IMR-90 (cell line): ENCODE measurements at regions not wholly inside any gene's neighbourhood (a gene's known extent, or its start where the extent isn't known, plus 50 kb on each side); places are given as distances from the start of the nearest gene placed in this dataset.

Source experiments
- ATAC-seq: fragments of 200-7000 bp; cut with Tn5 transposase; 2 replicates; pipeline ENCODE4 v1.9.1; 2020; ENCODE audit warnings: low read depth, mild to moderate bottlenecking, moderate library complexity
- BruUV-seq: library from RNA; stranded (reverse); fragments of 400-500 nt; replicated peaks from 2 replicates; lab custom pipeline; 2021; lab: Mats Ljungman, UMichigan
- CTCF ChIA-PET: fragments of 300-600 bp; formaldehyde crosslinking; extraction: SDS; loops from one replicate; lab custom pipeline; 2021; ENCODE audit warnings: antibody characterized with exemption; lab: Yijun Ruan, JAX
- POLR2A ChIA-PET: fragments of 300-600 bp; sonication (Branson Sonifier 250); formaldehyde crosslinking; loops from one replicate; lab custom pipeline; 2022; ENCODE audit warnings: antibody characterized with exemption; ENCODE audit not compliant: unreplicated experiment; lab: Charles Lee
- DNase-seq: peaks from one replicate; pipeline ENCODE4 v3.0.0; 2013
- H2AFZ ChIP-seq: replicated peaks from 2 replicates; pipeline ENCODE3; 2013; ENCODE audit warnings: low read length, mild to moderate bottlenecking; ENCODE audit not compliant: poor library complexity
- H2AK5ac ChIP-seq: 2 replicates; pipeline ENCODE4 v1.6.1; 2013; ENCODE audit warnings: low read depth, low read length, inconsistent platforms
- H2AK9ac ChIP-seq: replicated peaks from 2 replicates; pipeline ENCODE3; 2013; ENCODE audit warnings: mild to moderate bottlenecking, low read depth, low read length, moderate library complexity; ENCODE audit not compliant: poor library complexity
- H2BK120ac ChIP-seq: 2 replicates; pipeline ENCODE4 v1.6.1; 2013; ENCODE audit warnings: low read depth, low read length, inconsistent platforms
- H2BK15ac ChIP-seq: 3 replicates; pipeline ENCODE4 v1.6.1; 2013; ENCODE audit warnings: low read depth, low read length, inconsistent platforms
- H2BK20ac ChIP-seq: 2 replicates; pipeline ENCODE4 v1.6.1; 2013; ENCODE audit warnings: low read depth, mild to moderate bottlenecking, inconsistent platforms, low read length, moderate library complexity
- H2BK5ac ChIP-seq: 2 replicates; pipeline ENCODE4 v1.6.1; 2013; ENCODE audit warnings: mild to moderate bottlenecking, low read depth, low read length, inconsistent platforms; ENCODE audit not compliant: poor library complexity, severe bottlenecking
- H3K14ac ChIP-seq: replicated peaks from 2 replicates; pipeline ENCODE4 v1.6.1; 2013; ENCODE audit warnings: low read depth, low read length, inconsistent platforms
- H3K18ac ChIP-seq: 2 replicates; pipeline ENCODE4 v1.6.1; 2013; ENCODE audit warnings: low read depth, low read length, control low read depth
- H3K23ac ChIP-seq: 2 replicates; pipeline ENCODE4 v1.6.1; 2013; ENCODE audit warnings: low read depth, low read length, inconsistent platforms
- H3K27ac ChIP-seq: 2 replicates; pipeline ENCODE4 v1.5.1; 2013; ENCODE audit warnings: mild to moderate bottlenecking, control low read depth, low read length; ENCODE audit not compliant: insufficient read depth
- H3K27me3 ChIP-seq: 2 replicates; pipeline ENCODE4 v1.6.1; 2013; ENCODE audit warnings: low read length; ENCODE audit not compliant: control insufficient read depth, insufficient read depth
- H3K36me3 ChIP-seq: 2 replicates; pipeline ENCODE4 v1.6.1; 2013; ENCODE audit warnings: low read length, mixed read lengths; ENCODE audit not compliant: control insufficient read depth, insufficient read depth
- H3K4ac ChIP-seq: 2 replicates; pipeline ENCODE4 v1.6.1; 2013; ENCODE audit warnings: low read depth, low read length, inconsistent platforms
- H3K4me1 ChIP-seq: 2 replicates; pipeline ENCODE4 v1.6.1; 2013; ENCODE audit warnings: low read length, mixed read lengths; ENCODE audit not compliant: control insufficient read depth, insufficient read depth
- H3K4me2 ChIP-seq: 2 replicates; pipeline ENCODE4 v1.6.1; 2013; ENCODE audit warnings: low read depth, mild to moderate bottlenecking, control low read depth, low read length, moderate library complexity
- H3K4me3 ChIP-seq: 2 replicates; pipeline ENCODE4 v1.5.1; 2013; ENCODE audit warnings: low read depth, mild to moderate bottlenecking, control low read depth, low read length, moderate library complexity; ENCODE audit not compliant: insufficient read depth
- H3K56ac ChIP-seq: 2 replicates; pipeline ENCODE4 v1.6.1; 2013; ENCODE audit warnings: low read length, inconsistent platforms; ENCODE audit not compliant: insufficient read depth; ENCODE audit errors: extremely low read depth
- H3K79me1 ChIP-seq, 2 experiments: 2 replicates each; pipeline ENCODE4 v1.6.1; 2013; ENCODE audit warnings: low read length in 2 of 2, inconsistent platforms in 1 of 2, low read depth in 1 of 2
- H3K9ac ChIP-seq: 2 replicates; pipeline ENCODE4 v1.6.1; 2013; ENCODE audit warnings: low read depth, low read length, control low read depth
- H3K9me1 ChIP-seq: 2 replicates; pipeline ENCODE4 v1.6.1; 2013; ENCODE audit warnings: low read length, inconsistent platforms; ENCODE audit not compliant: insufficient read depth
- H3K9me3 ChIP-seq: 2 replicates; pipeline ENCODE4 v1.6.1; 2013; ENCODE audit warnings: low read length; ENCODE audit not compliant: control insufficient read depth, insufficient read depth
- H4K20me1 ChIP-seq: 2 replicates; pipeline ENCODE4 v1.6.1; 2013; ENCODE audit warnings: low read length, inconsistent platforms; ENCODE audit not compliant: insufficient read depth
- H4K5ac ChIP-seq: 2 replicates; pipeline ENCODE4 v1.6.1; 2013; ENCODE audit warnings: mild to moderate bottlenecking, low read depth, low read length, control low read depth
- H4K8ac ChIP-seq, 2 experiments: 2 replicates each; pipeline ENCODE4 v1.6.1; 2013; ENCODE audit warnings: low read depth in 2 of 2, low read length in 2 of 2, control low read depth in 1 of 2, inconsistent platforms in 1 of 2
- H4K91ac ChIP-seq: 2 replicates; pipeline ENCODE4 v1.6.1; 2013; ENCODE audit warnings: low read depth, low read length, inconsistent platforms; ENCODE audit not compliant: insufficient read depth
- BHLHE40 ChIP-seq: fragments of 150-350 bp; IDR thresholded peaks from 2 replicates; pipeline ENCODE4 v1.6.1; 2016; ENCODE audit warnings: mild to moderate bottlenecking, low read depth, low read length
- POLR2A ChIP-seq: IDR thresholded peaks from 2 replicates; pipeline ENCODE4 v1.6.1; 2012; ENCODE audit warnings: mild to moderate bottlenecking, low read depth, low read length
- RCOR1 ChIP-seq: IDR thresholded peaks from 2 replicates; pipeline ENCODE4 v1.6.1; 2012; ENCODE audit warnings: mild to moderate bottlenecking, low read length, improper control_type of control experiment; ENCODE audit not compliant: insufficient replicate concordance
- WGBS, 2 experiments: methylation state at CpG; one replicate each; pipeline versions ENCODE4 v1.1.5 to v1.1.7; 2013; ENCODE audit warnings: missing lambda C conversion rate in 2 of 2; ENCODE audit not compliant: insufficient read length in 1 of 2; ENCODE audit errors: extremely low coverage in 2 of 2; 5-methylcytosine and 5-hydroxymethylcytosine counted together
- dilution Hi-C: fragments of 300-500 bp; cut with HindIII; formaldehyde crosslinking; loops from one replicate; pipeline ENCODE4 v1.14.3; 2018; ENCODE audit warnings: low sequenced_read_pairs; ENCODE audit not compliant: unreplicated experiment
- in situ Hi-C: fragments of 300-500 bp; cut with MboI; formaldehyde crosslinking; loops from 3 replicates; pipeline ENCODE4 v1.14.3; 2019; ENCODE audit warnings: low sequenced_read_pairs, inconsistent platforms, mixed read lengths
- intact Hi-C: fragments of 100-400 bp; cut with micrococcal nuclease; formaldehyde crosslinking; loops from 2 replicates; pipeline ENCODE4 v1.10.0; 2022

GRCh38 chr3:194245474-194245873, 105.7 kb downstream of the CPN2 start:
- intact Hi-C loops = no loop called here
- H2BK20ac ChIP-seq = no peak overlapping the region
- BruUV-seq = no TSS peak
- in situ Hi-C loops = no loop called here
- dilution Hi-C loops = no loop called here
- TF ChIP-seq POLR2A (no peak), BHLHE40 (no peak), RCOR1 (no peak)
- POLR2A ChIA-PET = no interaction called here
- H3K4ac ChIP-seq = no peak overlapping the region
- no peak for ATAC-seq
- no peak overlapping the region for H3K23ac ChIP-seq
- no peaks in the 10 kb centered on the region for H3K36me3 ChIP-seq
- H4K5ac ChIP-seq = no peak overlapping the region
- no peaks in the 10 kb centered on the region for H4K20me1 ChIP-seq
- H2AK9ac ChIP-seq = no peak overlapping the region
- peaks cover 32% of the 10 kb centered on the region for H3K27me3 ChIP-seq
- no peak overlapping the region for H2BK15ac ChIP-seq
- CTCF ChIA-PET = no interaction called here
- H3K4me1 ChIP-seq = no peaks in the 10 kb centered on the region; the same call in 1 of the 2 replicates
- no peaks in the 10 kb centered on the region for H3K9me1 ChIP-seq
- H3K14ac ChIP-seq = no peak overlapping the region
- H3K56ac ChIP-seq = no peak overlapping the region
- no peaks in the 10 kb centered on the region for H3K79me1 ChIP-seq
- H3K9ac ChIP-seq = no peak overlapping the region
- no CpG with 5 or more reads among the region's 2 CpGs for WGBS, 2 experiments
- no peak overlapping the region for H4K91ac ChIP-seq
- H3K4me2 ChIP-seq = no peak overlapping the region
- H2AK5ac ChIP-seq = no peak overlapping the region
- no peak for DNase-seq
- no peak overlapping the region for H2AFZ ChIP-seq
- H3K9me3 ChIP-seq = no peaks in the 10 kb centered on the region
- no peak overlapping the region for H2BK5ac ChIP-seq
- no peak overlapping the region for H3K4me3 ChIP-seq
- no peak overlapping the region for H3K27ac ChIP-seq
- no peak overlapping the region for H3K18ac ChIP-seq
- no peak overlapping the region for H4K8ac ChIP-seq
- H2BK120ac ChIP-seq = no peak overlapping the region
